PC-3 (cell line): ENCODE measurements at regions not wholly inside any gene's neighbourhood (a gene's known extent, or its start where the extent isn't known, plus 50 kb on each side); places are given as distances from the start of the nearest gene placed in this dataset.

Source experiments
- ATAC-seq: fragments of 200-7000 bp; cut with Tn5 transposase; 2 replicates; pipeline ENCODE4 v1.9.1; 2020; ENCODE audit warnings: mild to moderate bottlenecking, moderate library complexity
- BruUV-seq: library from RNA; stranded (reverse); fragments of 400-500 nt; replicated peaks from 2 replicates; lab custom pipeline; 2021; lab: Mats Ljungman, UMichigan
- CTCF ChIA-PET: fragments of 300-600 bp; sonication (Branson Sonifier 250); formaldehyde crosslinking; loops from one replicate; lab custom pipeline; 2022; ENCODE audit warnings: antibody characterized with exemption; lab: Charles Lee
- POLR2A ChIA-PET: fragments of 300-600 bp; sonication (Branson Sonifier 250); formaldehyde crosslinking; loops from one replicate; lab custom pipeline; 2022; ENCODE audit warnings: antibody characterized with exemption; ENCODE audit not compliant: unreplicated experiment; lab: Charles Lee
- DNase-seq: peaks from one replicate; pipeline ENCODE4 v3.0.0-alpha.2; 2015
- H2AFZ ChIP-seq: fragments of 300-600 bp; sonication (generic); 2 replicates; pipeline ENCODE4 v1.6.0; 2016; ENCODE audit warnings: antibody characterized with exemption, low read length
- H3F3A ChIP-seq: fragments of 300-600 bp; sonication (generic); one replicate; pipeline ENCODE4 v1.6.0; 2017; ENCODE audit warnings: antibody characterized with exemption, low read length, control low read depth, mild to moderate bottlenecking; ENCODE audit not compliant: unreplicated experiment
- H3K27ac ChIP-seq: fragments of 300-600 bp; sonication (generic); 2 replicates; pipeline ENCODE4 v1.5.1; 2016; ENCODE audit warnings: mild to moderate bottlenecking, low read length
- H3K27me3 ChIP-seq: fragments of 300-600 bp; sonication (generic); 2 replicates; pipeline ENCODE4 v1.6.1; 2016; ENCODE audit warnings: low read length, mixed read lengths
- H3K36me3 ChIP-seq: fragments of 300-600 bp; sonication (generic); 2 replicates; pipeline ENCODE4 v1.6.1; 2016; ENCODE audit warnings: low read depth, mixed run types, low read length, mixed read lengths
- H3K4me1 ChIP-seq: fragments of 300-600 bp; sonication (generic); 2 replicates; pipeline ENCODE4 v1.5.1; 2016; ENCODE audit warnings: low read length; ENCODE audit not compliant: insufficient read depth
- H3K4me2 ChIP-seq: fragments of 300-600 bp; sonication (generic); 2 replicates; pipeline ENCODE4 v1.6.0; 2016; ENCODE audit warnings: low read length
- H3K4me3 ChIP-seq: fragments of 300-600 bp; sonication (generic); 2 replicates; pipeline ENCODE4 v1.5.1; 2016; ENCODE audit warnings: mild to moderate bottlenecking, low read length, mixed read lengths
- H3K79me2 ChIP-seq: fragments of 300-600 bp; sonication (generic); 2 replicates; pipeline ENCODE4 v1.6.1; 2017; ENCODE audit warnings: low read length, mixed read lengths
- H3K9ac ChIP-seq: fragments of 300-600 bp; sonication (generic); 2 replicates; pipeline ENCODE4 v1.6.0; 2016; ENCODE audit warnings: mild to moderate bottlenecking, low read length
- H3K9me2 ChIP-seq: fragments of 300-600 bp; sonication (generic); replicated peaks from 2 replicates; pipeline ENCODE4 v1.6.1; 2016; ENCODE audit warnings: mixed run types, low read length, mixed read lengths
- H3K9me3 ChIP-seq: fragments of 300-600 bp; sonication (generic); 2 replicates; pipeline ENCODE4 v1.6.1; 2016; ENCODE audit warnings: low read length, mixed read lengths
- H4K20me1 ChIP-seq: fragments of 300-600 bp; sonication (generic); 2 replicates; pipeline ENCODE4 v1.6.1; 2016; ENCODE audit warnings: low read length, mixed read lengths
- EZH2 ChIP-seq: fragments of 300-600 bp; sonication (generic); IDR thresholded peaks from one replicate; pipeline ENCODE4 v1.6.1; 2017; ENCODE audit warnings: antibody characterized with exemption, mild to moderate bottlenecking, low read length; ENCODE audit not compliant: unreplicated experiment
- EZH2phosphoT487 ChIP-seq: fragments of 300-600 bp; sonication (generic); IDR thresholded peaks from 2 replicates; pipeline ENCODE4 v1.6.1; 2018; ENCODE audit warnings: mild to moderate bottlenecking, antibody characterized with exemption, low read length, borderline replicate concordance
- intact Hi-C: fragments of 100-400 bp; cut with micrococcal nuclease; formaldehyde crosslinking; loops from 2 replicates; pipeline ENCODE4 v1.9.0; 2023
- TF ChIP-seq, protein P1 (sequence below): fragments of 300-600 bp; sonication (generic); conservative IDR thresholded peaks from 2 replicates; pipeline ENCODE4 v1.5.1; 2017; ENCODE audit warnings: antibody characterized with exemption, low read depth, mild to moderate bottlenecking, low read length

DNA sequence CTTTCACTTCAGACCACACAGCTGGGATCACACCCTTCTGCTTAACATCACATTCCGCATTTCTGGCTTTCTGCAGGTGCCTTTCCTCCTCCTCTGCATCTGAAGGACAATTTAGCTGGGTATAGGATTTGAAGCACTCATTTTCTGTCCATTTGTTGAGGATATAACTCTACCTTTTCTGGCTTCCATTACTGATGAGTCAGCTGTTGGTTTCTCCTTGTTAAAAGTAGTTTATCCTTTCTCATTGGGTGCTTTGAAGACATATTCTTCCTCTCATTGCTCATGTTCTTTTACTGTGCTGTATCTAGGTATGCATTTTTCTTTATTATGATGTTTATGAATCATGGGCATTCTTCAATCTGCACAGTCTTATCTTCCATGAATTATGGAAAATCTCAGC lies 199.3 kb upstream of the SOX1 start:
- Histone ChIP-seq H3K79me2 (no peaks in the 10 kb centered on the region), H3K9ac (no peak overlapping the region), H3K36me3 (no peaks in the 10 kb centered on the region), H3K27me3 (peaks cover 52% of the 10 kb centered on the region), H4K20me1 (no peaks in the 10 kb centered on the region), H3K4me1 (no peaks in the 10 kb centered on the region), H3K4me2 (no peak overlapping the region), H3K9me2 (no peaks in the 10 kb centered on the region), H2AFZ (no peak overlapping the region), H3F3A (no peaks in the 10 kb centered on the region), H3K9me3 (no peaks in the 10 kb centered on the region), H3K27ac (no peak overlapping the region), H3K4me3 (no peak overlapping the region)
- ATAC-seq (no peak), DNase-seq (no peak)
- ChIA-PET POLR2A (no interaction called here), CTCF (no interaction called here)
- TF ChIP-seq, protein P1, sequence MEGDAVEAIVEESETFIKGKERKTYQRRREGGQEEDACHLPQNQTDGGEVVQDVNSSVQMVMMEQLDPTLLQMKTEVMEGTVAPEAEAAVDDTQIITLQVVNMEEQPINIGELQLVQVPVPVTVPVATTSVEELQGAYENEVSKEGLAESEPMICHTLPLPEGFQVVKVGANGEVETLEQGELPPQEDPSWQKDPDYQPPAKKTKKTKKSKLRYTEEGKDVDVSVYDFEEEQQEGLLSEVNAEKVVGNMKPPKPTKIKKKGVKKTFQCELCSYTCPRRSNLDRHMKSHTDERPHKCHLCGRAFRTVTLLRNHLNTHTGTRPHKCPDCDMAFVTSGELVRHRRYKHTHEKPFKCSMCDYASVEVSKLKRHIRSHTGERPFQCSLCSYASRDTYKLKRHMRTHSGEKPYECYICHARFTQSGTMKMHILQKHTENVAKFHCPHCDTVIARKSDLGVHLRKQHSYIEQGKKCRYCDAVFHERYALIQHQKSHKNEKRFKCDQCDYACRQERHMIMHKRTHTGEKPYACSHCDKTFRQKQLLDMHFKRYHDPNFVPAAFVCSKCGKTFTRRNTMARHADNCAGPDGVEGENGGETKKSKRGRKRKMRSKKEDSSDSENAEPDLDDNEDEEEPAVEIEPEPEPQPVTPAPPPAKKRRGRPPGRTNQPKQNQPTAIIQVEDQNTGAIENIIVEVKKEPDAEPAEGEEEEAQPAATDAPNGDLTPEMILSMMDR = no peak
- no peak for TF ChIP-seq EZH2phosphoT487
- no peak for TF ChIP-seq EZH2
- intact Hi-C loops = no loop called here
- BruUV-seq = no TSS peak

DNA sequence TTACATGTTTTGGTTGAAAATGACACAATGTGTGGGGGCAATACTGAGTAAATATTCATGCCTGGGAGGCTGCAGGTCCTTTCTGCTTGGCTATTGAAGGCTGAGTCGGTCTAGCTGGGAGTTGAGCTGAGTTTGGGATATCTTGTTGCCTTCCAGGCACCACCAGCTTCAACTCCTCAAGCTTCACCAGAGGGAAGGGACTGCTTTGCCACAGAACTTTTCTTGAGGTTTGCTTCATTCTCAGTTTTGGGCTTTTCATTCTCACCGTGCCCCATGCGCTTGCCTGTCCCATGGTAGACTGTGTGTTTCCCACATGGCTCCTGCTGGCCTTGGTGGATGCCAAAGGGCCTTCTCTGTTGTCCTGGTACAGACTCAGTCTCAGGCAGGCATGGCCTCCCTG lies 198.2 kb upstream of the SOX1 start:
- ChIA-PET CTCF (no interaction called here), POLR2A (no interaction called here)
- DNase-seq (no peak), ATAC-seq (no peak)
- no peak overlapping the region for H3K9ac ChIP-seq
- BruUV-seq = no TSS peak
- no peak overlapping the region for H3K4me2 ChIP-seq
- H3F3A ChIP-seq = no peaks in the 10 kb centered on the region
- H3K4me1 ChIP-seq = no peaks in the 10 kb centered on the region
- TF ChIP-seq EZH2 (no peak), EZH2phosphoT487 (no peak)
- TF ChIP-seq, protein P1 = no peak
- H3K36me3 ChIP-seq = no peaks in the 10 kb centered on the region
- no peaks in the 10 kb centered on the region for H3K79me2 ChIP-seq
- H3K27me3 ChIP-seq = peaks cover 46% of the 10 kb centered on the region
- no peaks in the 10 kb centered on the region for H3K9me2 ChIP-seq
- no peak overlapping the region for H3K27ac ChIP-seq
- no peak overlapping the region for H3K4me3 ChIP-seq
- no peaks in the 10 kb centered on the region for H4K20me1 ChIP-seq
- intact Hi-C loops = no loop called here
- no peak overlapping the region for H2AFZ ChIP-seq
- no peaks in the 10 kb centered on the region for H3K9me3 ChIP-seq

DNA sequence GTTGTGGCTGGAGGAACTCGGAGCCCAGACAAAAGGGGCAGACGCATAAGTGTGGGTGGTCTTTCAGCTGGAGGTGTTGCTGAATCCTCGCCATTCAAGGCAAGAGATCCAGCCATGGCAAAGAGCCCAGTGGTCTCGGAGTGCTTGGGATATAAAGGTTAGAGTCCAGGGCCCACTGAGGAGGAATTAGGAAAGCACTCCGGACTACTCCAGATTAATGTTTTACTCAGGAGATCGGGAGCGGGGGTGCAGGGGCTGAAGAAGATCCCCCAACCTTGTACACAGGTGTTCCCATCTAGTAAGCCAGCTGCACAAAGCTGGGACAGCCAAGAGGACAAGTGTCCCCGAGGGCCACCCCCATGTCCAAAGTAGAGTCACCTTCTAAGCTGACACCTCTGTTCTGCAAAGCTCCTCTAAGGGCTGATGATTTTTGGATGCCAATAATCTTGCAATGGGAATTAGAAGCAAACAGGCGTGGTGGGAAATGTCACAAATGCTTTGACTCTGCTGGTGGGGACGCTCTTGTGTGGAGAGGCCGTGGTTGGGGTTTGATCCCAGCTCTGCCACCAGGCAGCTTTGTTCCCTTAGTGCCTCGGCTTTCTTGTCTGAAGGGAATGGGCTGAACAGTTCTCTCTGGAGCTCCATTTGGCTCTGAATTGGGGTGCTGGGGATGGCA lies 194.3 kb upstream of the SOX1 start:
- Histone ChIP-seq H4K20me1 (no peaks in the 10 kb centered on the region), H3K36me3 (no peaks in the 10 kb centered on the region), H3K27me3 (peaks cover 36% of the 10 kb centered on the region), H3K9ac (no peak overlapping the region), H3K4me3 (no peak overlapping the region), H3F3A (no peaks in the 10 kb centered on the region), H3K4me1 (no peaks in the 10 kb centered on the region), H3K79me2 (no peaks in the 10 kb centered on the region), H2AFZ (no peak overlapping the region), H3K4me2 (no peak overlapping the region), H3K9me2 (no peaks in the 10 kb centered on the region), H3K27ac (no peak overlapping the region), H3K9me3 (no peaks in the 10 kb centered on the region)
- intact Hi-C loops = no loop called here
- ChIA-PET CTCF (no interaction called here), POLR2A (no interaction called here)
- BruUV-seq = no TSS peak
- TF ChIP-seq EZH2 (no peak), EZH2phosphoT487 (no peak)
- TF ChIP-seq, protein P1 = no peak
- no peak for ATAC-seq
- no peak for DNase-seq
